HepG2 (cell line): ENCODE measurements at regions not wholly inside any gene's neighbourhood (a gene's known extent, or its start where the extent isn't known, plus 50 kb on each side); places are given as distances from the start of the nearest gene placed in this dataset.

Source experiments
- ATAC-seq: fragments of 200-7000 bp; cut with Tn5 transposase; 3 replicates; pipeline ENCODE4 v1.9.1; 2020; ENCODE audit warnings: mild to moderate bottlenecking, moderate library complexity
- BruUV-seq: library from RNA; stranded (reverse); fragments of 400-500 nt; replicated peaks from 2 replicates; lab custom pipeline; 2021; lab: Mats Ljungman, UMichigan
- CTCF ChIA-PET: fragments of 300-600 bp; formaldehyde crosslinking; extraction: SDS; loops from one replicate; lab custom pipeline; 2021; ENCODE audit warnings: low total read pairs, inconsistent platforms, low intra/inter-chr PET ratio; lab: Yijun Ruan, JAX
- POLR2A ChIA-PET: fragments of 350-600 bp; sonication (Branson Sonifier 250); formaldehyde crosslinking; loops from one replicate; lab custom pipeline; 2020; ENCODE audit warnings: antibody characterized with exemption, inconsistent platforms; lab: Yijun Ruan, JAX
- DNase-seq: peaks from one replicate; pipeline ENCODE4 v3.0.0-alpha.2; 2015; ENCODE audit warnings: low spot score
- FAIRE-seq: peaks from 3 replicates; lab custom pipeline; 2011; peaks lifted over from hg19 to GRCh38; lab: Jason Lieb, UNC
- H2AFZ ChIP-seq: one replicate; pipeline ENCODE4 v1.6.1; 2011; ENCODE audit warnings: low read length, inconsistent platforms
- H3K27ac ChIP-seq: fragments of 300-600 bp; 3 replicates; pipeline ENCODE4 v1.8.0; 2011; ENCODE audit warnings: mixed run types, mild to moderate bottlenecking, mixed read lengths, low read length, inconsistent platforms; ENCODE audit not compliant: insufficient read depth; ENCODE audit errors: extremely low read length
- H3K27me3 ChIP-seq, 2 experiments: fragments of 200-600 bp in 1 of 2; 2 replicates in 1 of 2; 3 replicates in 1 of 2; pipeline versions ENCODE4 v1.6.0 to v1.8.0; 2011; ENCODE audit warnings: low read length in 2 of 2, mild to moderate bottlenecking in 2 of 2, moderate library complexity in 2 of 2, inconsistent platforms in 1 of 2; ENCODE audit not compliant: insufficient read depth in 2 of 2, control insufficient read depth in 1 of 2
- H3K36me3 ChIP-seq, 2 experiments: fragments of 200-600 bp in 1 of 2; replicated peaks in 1 of 2; 2 replicates in 1 of 2; 3 replicates in 1 of 2; pipeline versions ENCODE4 v1.5.1 to v1.8.0; 2011; ENCODE audit warnings: low read length in 2 of 2, inconsistent platforms in 1 of 2; ENCODE audit not compliant: insufficient read depth in 2 of 2, control insufficient read depth in 1 of 2
- H3K4me1 ChIP-seq: 2 replicates; pipeline ENCODE4 v1.5.1; 2012; ENCODE audit warnings: low read length, inconsistent platforms; ENCODE audit not compliant: insufficient read depth
- H3K4me2 ChIP-seq: 2 replicates; pipeline ENCODE4 v1.6.0; 2011; ENCODE audit warnings: low read depth, low read length, inconsistent platforms
- H3K4me3 ChIP-seq, 3 experiments: fragments of 200-600 bp in 1 of 3; sonication (generic), shearing (Covaris generic) in 1 of 3; replicated peaks in 1 of 3; 2 replicates each; pipeline ENCODE4 v1.5.1; 2011 to 2016; ENCODE audit warnings: low read length in 3 of 3, inconsistent platforms in 2 of 3, low read depth in 2 of 3, mild to moderate bottlenecking in 2 of 3, control low read depth in 1 of 3, mixed read lengths in 1 of 3; ENCODE audit not compliant: insufficient read depth in 1 of 3
- H3K79me2 ChIP-seq: one replicate; pipeline ENCODE4 v1.6.1; 2011; ENCODE audit warnings: low read length, inconsistent platforms; ENCODE audit not compliant: insufficient read depth
- H3K9ac ChIP-seq: 2 replicates; pipeline ENCODE4 v1.6.0; 2011; ENCODE audit warnings: mild to moderate bottlenecking, low read depth, low read length, inconsistent platforms; ENCODE audit not compliant: insufficient read depth
- H3K9me3 ChIP-seq: 2 replicates; pipeline ENCODE4 v1.5.1; 2012; ENCODE audit warnings: mild to moderate bottlenecking, low read length
- H4K20me1 ChIP-seq: 2 replicates; pipeline ENCODE4 v1.6.0; 2011; ENCODE audit warnings: inconsistent platforms, mild to moderate bottlenecking, low read length, moderate library complexity; ENCODE audit not compliant: insufficient read depth
- BORCS8-MEF2B ChIP-seq: sonication (generic); formaldehyde crosslinking; IDR thresholded peaks from 2 replicates; pipeline ENCODE4 v1.8.0; 2022; ENCODE audit warnings: mild to moderate bottlenecking, missing genetic modification reagents
- FOXK1 ChIP-seq: sonication (generic); formaldehyde crosslinking; IDR thresholded peaks from 2 replicates; pipeline ENCODE4 v1.4.0; 2020; ENCODE audit warnings: low read depth, missing genetic modification reagents, borderline replicate concordance
- GPN1 ChIP-seq: sonication (generic); formaldehyde crosslinking; IDR thresholded peaks from 2 replicates; pipeline ENCODE4 v1.5.1; 2020; ENCODE audit warnings: missing genetic modification reagents, borderline replicate concordance
- IRF2 ChIP-seq: IDR thresholded peaks from 2 replicates; pipeline ENCODE4 v1.6.1; 2018; ENCODE audit warnings: missing genetic modification reagents, missing compliant biosample characterization
- KAT8 ChIP-seq: IDR thresholded peaks from 2 replicates; pipeline ENCODE4 v1.6.1; 2016; ENCODE audit warnings: missing genetic modification reagents, missing compliant biosample characterization
- KLF12 ChIP-seq: sonication (generic); formaldehyde crosslinking; IDR thresholded peaks from 2 replicates; pipeline ENCODE4 v1.4.0; 2020; ENCODE audit warnings: missing genetic modification reagents, borderline replicate concordance
- MAFF ChIP-seq: IDR thresholded peaks from 2 replicates; pipeline ENCODE4 v1.6.1; 2011; ENCODE audit warnings: low read depth, low read length, improper control_type of control experiment
- MAFK ChIP-seq, 2 experiments: IDR thresholded peaks in 1 of 2; conservative IDR thresholded peaks in 1 of 2; 2 replicates each; pipeline ENCODE4 v1.6.1; 2011; ENCODE audit warnings: improper control_type of control experiment in 2 of 2, low read length in 2 of 2
- MBNL3 ChIP-seq: fragments of 250-450 bp; sonication (Bioruptor Pico); conservative IDR thresholded peaks from 2 replicates; pipeline ENCODE4 v1.8.0; 2022; ENCODE audit warnings: mild to moderate bottlenecking, inconsistent platforms
- NFYB ChIP-seq: sonication (generic); formaldehyde crosslinking; IDR thresholded peaks from 2 replicates; pipeline ENCODE4 v1.4.0; 2020; ENCODE audit warnings: missing genetic modification reagents
- RFX3 ChIP-seq: IDR thresholded peaks from 2 replicates; pipeline ENCODE4 v1.6.1; 2016; ENCODE audit warnings: missing biosample characterization, missing genetic modification reagents
- SMAD1 ChIP-seq: sonication (generic); formaldehyde crosslinking; IDR thresholded peaks from 2 replicates; pipeline ENCODE4 v1.4.0; 2020; ENCODE audit warnings: missing genetic modification reagents, low read depth, mild to moderate bottlenecking, borderline replicate concordance
- SRSF9 ChIP-seq: fragments of 200-400 bp; formaldehyde crosslinking; IDR thresholded peaks from 2 replicates; pipeline ENCODE4 v1.6.1; 2018; ENCODE audit warnings: borderline replicate concordance, mild to moderate bottlenecking, low read depth, low read length; ENCODE audit not compliant: insufficient read depth, poor library complexity, severe bottlenecking
- TGIF2 ChIP-seq: IDR thresholded peaks from 2 replicates; pipeline ENCODE4 v1.6.1; 2016; ENCODE audit warnings: control low read depth, missing compliant biosample characterization
- THYN1 ChIP-seq: sonication (generic); formaldehyde crosslinking; IDR thresholded peaks from 2 replicates; pipeline ENCODE4 v1.8.1; 2023; ENCODE audit warnings: low read depth, mild to moderate bottlenecking, moderate library complexity, missing genetic modification reagents, borderline replicate concordance
- ZNF101 ChIP-seq: sonication (generic); formaldehyde crosslinking; IDR thresholded peaks from 2 replicates; pipeline ENCODE4 v1.4.0; 2020; ENCODE audit warnings: mild to moderate bottlenecking, low read depth, missing genetic modification reagents, borderline replicate concordance
- ZNF207 ChIP-seq: fragments of 450-650 bp; IDR thresholded peaks from 2 replicates; pipeline ENCODE4 v1.6.1; 2016; ENCODE audit warnings: antibody characterized with exemption, borderline replicate concordance
- ZNF230 ChIP-seq: sonication (generic); formaldehyde crosslinking; IDR thresholded peaks from 2 replicates; pipeline ENCODE4 v1.4.0; 2020; ENCODE audit warnings: mild to moderate bottlenecking, missing genetic modification reagents
- ZNF33A ChIP-seq: sonication (generic); formaldehyde crosslinking; IDR thresholded peaks from 2 replicates; pipeline ENCODE4 v1.5.1; 2020; ENCODE audit warnings: missing genetic modification reagents, mild to moderate bottlenecking, moderate library complexity, borderline replicate concordance
- ZNF557 ChIP-seq: sonication (generic); formaldehyde crosslinking; IDR thresholded peaks from 2 replicates; pipeline ENCODE4 v1.4.0; 2020; ENCODE audit warnings: missing genetic modification reagents
- WGBS: methylation state at CpG from one replicate; pipeline ENCODE4 v1.1.6; 2017; ENCODE audit warnings: low lambda C conversion rate; 5-methylcytosine and 5-hydroxymethylcytosine counted together
- in situ Hi-C: cut with HindIII; loops from 2 replicates; pipeline ENCODE4 v1.10.0; 2017; ENCODE audit warnings: low pct_unique_long_range_greater_than_20kb; ENCODE audit not compliant: extremely low pct_ligation_motif_present
- intact Hi-C: fragments of 100-400 bp; cut with micrococcal nuclease; formaldehyde crosslinking; loops from one replicate; pipeline ENCODE4 v1.10.0; 2022; ENCODE audit not compliant: unreplicated experiment

DNA sequence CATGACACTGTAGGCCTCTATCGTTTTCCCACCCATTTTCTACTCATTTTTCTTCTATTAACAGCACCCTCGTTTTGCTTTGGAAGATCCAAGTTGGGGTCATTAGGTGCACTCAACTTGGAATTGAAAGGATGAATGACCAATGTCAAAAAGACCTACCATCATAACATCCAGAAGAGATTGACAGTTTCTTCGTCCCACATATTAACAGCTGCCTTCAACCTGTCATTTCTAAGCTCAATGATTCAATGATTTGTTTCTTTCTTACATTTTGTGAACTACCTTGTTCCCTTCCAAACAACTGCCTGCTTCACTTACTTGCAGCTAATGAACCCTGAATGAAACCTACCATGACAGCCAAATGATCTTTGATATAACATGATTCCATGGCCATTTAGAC lies 224.0 kb upstream of the KCNH7 start:
- intact Hi-C loops: no loop called here
- POLR2A ChIA-PET: no interaction called here

GRCh38 chr2:163046615-163047014 lies 208.0 kb upstream of the KCNH7 start:
- Histone ChIP-seq H2AFZ (no peak overlapping the region), H3K9me3 (no peaks in the 10 kb centered on the region)
- FAIRE-seq: no peak
- TF ChIP-seq MAFK (conservative IDR thresholded peaks at IDR 0.05 in 1 of 2, IDR thresholded peaks at IDR 0.05 in 1 of 2; ENCODE audit: low read length in 2 of 2) (peak; percentile 44 to 65; a peak in 3 of 4 replicates), TGIF2 (CRISPR knock-in tag) (no peak), MAFF (peak; percentile 51; the same call in 1 of the 2 replicates), BORCS8-MEF2B (CRISPR knock-in tag) (no peak), ZNF33A (no peak), THYN1 (CRISPR knock-in tag) (no peak), RFX3 (CRISPR knock-in tag) (no peak), MBNL3 (CRISPR knock-in tag) (no peak), KAT8 (no peak), FOXK1 (CRISPR knock-in tag) (no peak), GPN1 (CRISPR knock-in tag) (no peak), ZNF101 (CRISPR knock-in tag) (no peak), SMAD1 (no peak), SRSF9 (no peak), IRF2 (CRISPR knock-in tag) (no peak)
- TF ChIP-seq, all 625 proteins: peak for 2
- no TSS peak for BruUV-seq
- POLR2A ChIA-PET: no interaction called here
- H3K36me3 ChIP-seq: no peaks in the 10 kb centered on the region
- CTCF ChIA-PET: no interaction called here
- WGBS: 0% methylated on average over 2 of the region's 2 CpGs
- H3K79me2 ChIP-seq: no peaks in the 10 kb centered on the region
- H3K4me1 ChIP-seq: no peaks in the 10 kb centered on the region
- in situ Hi-C loops: no loop called here
- intact Hi-C loops: no loop called here
- no peak overlapping the region for H3K4me3 ChIP-seq
- no peak overlapping the region for H3K27ac ChIP-seq
- H3K4me2 ChIP-seq: no peak overlapping the region
- H4K20me1 ChIP-seq: no peaks in the 10 kb centered on the region
- no peaks in the 10 kb centered on the region for H3K27me3 ChIP-seq
- DNase-seq (no peak), ATAC-seq (no peak)
- H3K9ac ChIP-seq: no peak overlapping the region

More for the DNA sequence above, 224.0 kb upstream of the KCNH7 start:
- no peaks in the 10 kb centered on the region for H3K4me1 ChIP-seq
- BruUV-seq: no TSS peak
- H3K9ac ChIP-seq: no peak overlapping the region
- no peak overlapping the region for H2AFZ ChIP-seq
- no peak overlapping the region for H3K4me2 ChIP-seq
- no peak overlapping the region for H3K4me3 ChIP-seq
- no peak for ATAC-seq
- CTCF ChIA-PET: no interaction called here
- H3K27ac ChIP-seq: no peak overlapping the region
- no peak for TF ChIP-seq ZNF207
- no peak for TF ChIP-seq NFYB
- TF ChIP-seq KLF12 (CRISPR knock-in tag): no peak
- no peak for TF ChIP-seq ZNF557
- TF ChIP-seq ZNF230: no peak
- TF ChIP-seq, all 625 proteins: peak for 0
- no peaks in the 10 kb centered on the region for H3K36me3 ChIP-seq
- no peaks in the 10 kb centered on the region for H4K20me1 ChIP-seq
- no peaks in the 10 kb centered on the region for H3K79me2 ChIP-seq
- in situ Hi-C loops: no loop called here
- no peaks in the 10 kb centered on the region for H3K27me3 ChIP-seq
- DNase-seq (no peak), FAIRE-seq (no peak)
- WGBS: under 1% methylated on average over 3 of the region's 3 CpGs
- H3K9me3 ChIP-seq: no peaks in the 10 kb centered on the region
